Forelimb muscle (tissue), 1 donor: ENCODE measurements at regions not wholly inside any gene's neighbourhood (a gene's known extent, or its start where the extent isn't known, plus 50 kb on each side); places are given as distances from the start of the nearest gene placed in this dataset.
"Not testable (repeated sequence)": the region's sequence is repeated elsewhere in the genome, so short reads cannot be mapped to it uniquely, and the experiment has no call there.

Experiments
- DNase-seq: peaks from one replicate; pipeline ENCODE4 v3.0.0-alpha.2; 2013; ENCODE audit warnings: low read depth

GRCh38 chr5:40137223-40137622, 542.5 kb upstream of the PTGER4 start:
- DNase-seq = no peak

- DNase-seq = no peak
Measured at GRCh38 chr5:40134883-40135520, 544.7 kb upstream of the PTGER4 start.

- no peak for DNase-seq
Measured at GRCh38 chr5:40124367-40124766, 555.3 kb upstream of the PTGER4 start.

- DNase-seq = no peak
Measured at GRCh38 chr5:40121236-40121635, 558.5 kb upstream of the PTGER4 start.

GRCh38 chr5:40112875-40113274, 566.8 kb upstream of the PTGER4 start:
- DNase-seq = no peak

- DNase-seq = not testable (repeated sequence)
Measured at GRCh38 chr5:40111036-40111435, 568.7 kb upstream of the PTGER4 start.

GRCh38 chr5:40108764-40109390, 570.8 kb upstream of the PTGER4 start:
- DNase-seq = peak; percentile 25

GRCh38 chr5:40107786-40108185, 571.9 kb upstream of the PTGER4 start:
- DNase-seq = not testable (repeated sequence)

GRCh38 chr5:40106847-40107246, 572.9 kb upstream of the PTGER4 start:
- DNase-seq = no peak

- no peak for DNase-seq
Measured at GRCh38 chr5:40098313-40098712, 581.4 kb upstream of the PTGER4 start.

- no peak for DNase-seq
Measured at GRCh38 chr5:40093550-40093949, 586.2 kb upstream of the PTGER4 start.

- DNase-seq = no peak
Measured at GRCh38 chr5:40089269-40089668, 590.4 kb upstream of the PTGER4 start.

GRCh38 chr5:40084614-40085013, 595.1 kb upstream of the PTGER4 start:
- no peak for DNase-seq

- no peak for DNase-seq
Measured at GRCh38 chr5:40082313-40082712, 597.4 kb upstream of the PTGER4 start.

- DNase-seq = peak; percentile 6
Measured at GRCh38 chr5:40080191-40080590, 599.5 kb upstream of the PTGER4 start.

GRCh38 chr5:40078898-40079575, 600.7 kb upstream of the PTGER4 start:
- DNase-seq = no peak

- DNase-seq = no peak
Measured at GRCh38 chr5:40074826-40075225, 604.9 kb upstream of the PTGER4 start.

GRCh38 chr5:40073927-40074326, 605.8 kb upstream of the PTGER4 start:
- no peak for DNase-seq

GRCh38 chr5:40071870-40072269, 607.8 kb upstream of the PTGER4 start:
- DNase-seq = no peak

- no peak for DNase-seq
Measured at GRCh38 chr5:40066616-40067015, 613.1 kb upstream of the PTGER4 start.

GRCh38 chr5:40052808-40053207, 626.9 kb upstream of the PTGER4 start:
- no peak for DNase-seq

- DNase-seq = no peak
Measured at GRCh38 chr5:40046792-40047191, 622.0 kb upstream of the DAB2 start.

- no peak for DNase-seq
Measured at GRCh38 chr5:40045429-40045828, 620.6 kb upstream of the DAB2 start.
